Progenitor cell of endocrine pancreas (in vitro differentiated cells): ENCODE measurements at regions not wholly inside any gene's neighbourhood (a gene's known extent, or its start where the extent isn't known, plus 50 kb on each side); places are given as distances from the start of the nearest gene placed in this dataset.

Source experiments
- DNase-seq: peaks from one replicate; pipeline ENCODE4 v3.0.0; 2021; ENCODE audit warnings: low spot score; ENCODE audit not compliant: unreplicated experiment
- H3K27ac Mint-ChIP-seq: 2 replicates; pipeline ENCODE4 v1.8.0; 2021; ENCODE audit warnings: mild to moderate bottlenecking, moderate library complexity, mixed read lengths
- H3K27me3 Mint-ChIP-seq: 2 replicates; pipeline ENCODE4 v1.8.0; 2021; ENCODE audit warnings: mixed read lengths
- H3K36me3 Mint-ChIP-seq: 2 replicates; pipeline ENCODE4 v1.8.0; 2022; ENCODE audit warnings: mixed read lengths; ENCODE audit not compliant: insufficient read depth
- H3K4me1 Mint-ChIP-seq: 2 replicates; pipeline ENCODE4 v1.8.0; 2021; ENCODE audit warnings: low read depth, mixed read lengths
- H3K4me3 Mint-ChIP-seq: 2 replicates; pipeline ENCODE4 v1.8.0; 2021; ENCODE audit warnings: low read depth, mild to moderate bottlenecking, moderate library complexity, mixed read lengths
- H3K9me3 Mint-ChIP-seq: 2 replicates; pipeline ENCODE4 v1.8.0; 2021; ENCODE audit warnings: low read depth, mixed read lengths
- TF ChIP-seq, protein P1 (sequence below): fragments of 200-600 bp; sonication (generic); IDR thresholded peaks from one replicate; pipeline ENCODE4 v1.5.0; 2021; ENCODE audit warnings: antibody characterized with exemption, mild to moderate bottlenecking; ENCODE audit not compliant: unreplicated experiment

DNA sequence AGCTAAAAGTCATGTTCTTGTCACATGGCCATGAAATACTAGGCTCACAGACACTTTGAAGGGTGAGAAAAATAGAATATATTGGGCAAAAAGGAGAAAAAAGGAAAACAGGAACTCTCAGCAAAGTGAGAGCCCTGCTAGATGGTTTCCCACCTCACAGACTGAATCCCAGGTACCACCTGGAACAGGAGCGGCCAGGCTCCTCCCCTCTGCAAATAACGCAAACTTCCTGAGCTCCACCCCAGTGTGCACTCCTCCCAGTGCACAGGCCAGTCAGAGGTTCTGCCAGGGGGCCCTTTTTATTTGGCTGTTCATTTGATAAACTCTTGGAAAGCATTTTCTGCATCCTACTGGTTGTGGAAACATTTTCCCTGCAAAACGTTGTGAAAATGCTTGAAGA, 780.4 kb downstream of the TBL1XR1 start:
- Mint-ChIP-seq H3K9me3 (peaks cover under 1% of the 10 kb centered on the region), H3K27me3 (no peaks in the 10 kb centered on the region), H3K4me3 (no peak overlapping the region), H3K36me3 (peaks cover 2% of the 10 kb centered on the region), H3K4me1 (peaks cover 15% of the 10 kb centered on the region), H3K27ac (no peak overlapping the region)
- DNase-seq, result no peak
- TF ChIP-seq, protein P1, sequence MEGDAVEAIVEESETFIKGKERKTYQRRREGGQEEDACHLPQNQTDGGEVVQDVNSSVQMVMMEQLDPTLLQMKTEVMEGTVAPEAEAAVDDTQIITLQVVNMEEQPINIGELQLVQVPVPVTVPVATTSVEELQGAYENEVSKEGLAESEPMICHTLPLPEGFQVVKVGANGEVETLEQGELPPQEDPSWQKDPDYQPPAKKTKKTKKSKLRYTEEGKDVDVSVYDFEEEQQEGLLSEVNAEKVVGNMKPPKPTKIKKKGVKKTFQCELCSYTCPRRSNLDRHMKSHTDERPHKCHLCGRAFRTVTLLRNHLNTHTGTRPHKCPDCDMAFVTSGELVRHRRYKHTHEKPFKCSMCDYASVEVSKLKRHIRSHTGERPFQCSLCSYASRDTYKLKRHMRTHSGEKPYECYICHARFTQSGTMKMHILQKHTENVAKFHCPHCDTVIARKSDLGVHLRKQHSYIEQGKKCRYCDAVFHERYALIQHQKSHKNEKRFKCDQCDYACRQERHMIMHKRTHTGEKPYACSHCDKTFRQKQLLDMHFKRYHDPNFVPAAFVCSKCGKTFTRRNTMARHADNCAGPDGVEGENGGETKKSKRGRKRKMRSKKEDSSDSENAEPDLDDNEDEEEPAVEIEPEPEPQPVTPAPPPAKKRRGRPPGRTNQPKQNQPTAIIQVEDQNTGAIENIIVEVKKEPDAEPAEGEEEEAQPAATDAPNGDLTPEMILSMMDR, result no peak

DNA sequence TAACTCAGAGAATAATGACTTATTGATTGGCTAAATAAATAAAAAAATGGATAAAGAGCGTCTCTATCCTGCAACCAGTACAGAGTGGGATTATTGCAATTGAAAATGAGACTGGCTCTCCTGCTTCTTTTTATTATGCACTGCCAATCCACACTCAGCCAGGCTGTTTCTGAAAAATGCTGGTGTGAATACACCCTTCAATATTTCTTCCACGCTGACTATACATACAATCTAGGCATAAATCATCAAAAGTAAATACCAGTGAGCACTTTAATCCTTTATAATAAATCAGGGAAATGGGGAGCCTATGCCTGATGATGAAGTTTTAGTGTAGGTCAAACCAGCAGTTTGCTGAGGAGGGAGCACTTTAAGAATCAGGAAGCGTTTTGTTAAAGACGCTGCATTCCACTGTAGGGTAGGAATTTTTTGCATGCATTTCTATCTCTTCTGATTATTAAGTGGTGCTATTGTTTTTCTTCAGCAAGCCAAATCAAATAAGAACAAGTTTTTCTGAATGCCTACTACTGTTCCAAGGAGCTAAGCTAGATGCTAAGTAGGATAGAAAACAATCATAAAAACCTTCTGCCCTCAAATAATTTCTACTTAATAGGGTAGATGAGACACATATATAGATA, 781.5 kb downstream of the TBL1XR1 start:
- H3K27ac Mint-ChIP-seq, result no peak overlapping the region
- DNase-seq, result no peak
- TF ChIP-seq, protein P1, result no peak
- H3K9me3 Mint-ChIP-seq, result peaks cover 4% of the 10 kb centered on the region
- no peaks in the 10 kb centered on the region for H3K27me3 Mint-ChIP-seq
- peaks cover 15% of the 10 kb centered on the region for H3K4me1 Mint-ChIP-seq
- peaks cover 2% of the 10 kb centered on the region for H3K36me3 Mint-ChIP-seq
- no peak overlapping the region for H3K4me3 Mint-ChIP-seq

- peaks cover 15% of the 10 kb centered on the region for H3K4me1 Mint-ChIP-seq
- no peak overlapping the region for H3K4me3 Mint-ChIP-seq
- no peaks in the 10 kb centered on the region for H3K36me3 Mint-ChIP-seq
- no peak for DNase-seq
- TF ChIP-seq, protein P1, result no peak
- peaks cover 4% of the 10 kb centered on the region for H3K9me3 Mint-ChIP-seq
- H3K27ac Mint-ChIP-seq, result no peak overlapping the region
- H3K27me3 Mint-ChIP-seq, result no peaks in the 10 kb centered on the region
Observed at GRCh38 chr3:176412771-176413170, 784.5 kb downstream of the TBL1XR1 start.

DNA sequence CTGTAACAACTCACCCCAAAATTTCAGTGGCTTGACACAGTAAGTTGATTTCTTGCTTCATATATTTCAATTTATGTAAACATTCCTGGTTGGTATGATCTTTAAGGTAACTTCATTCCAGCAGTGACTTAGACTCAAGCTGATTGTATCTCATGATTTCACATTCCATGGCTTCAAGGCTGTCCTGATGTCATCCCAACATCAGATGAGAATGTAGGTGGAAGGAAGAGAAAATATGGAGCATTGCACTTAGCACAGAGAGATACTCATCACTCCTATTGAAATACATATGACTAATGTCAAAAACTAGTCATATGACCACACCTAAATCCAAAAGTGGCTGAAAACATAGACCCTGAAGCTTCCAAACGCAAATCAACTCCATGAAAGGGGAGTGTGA, 793.8 kb downstream of the TBL1XR1 start:
- H3K27ac Mint-ChIP-seq, result no peak overlapping the region
- no peaks in the 10 kb centered on the region for H3K27me3 Mint-ChIP-seq
- H3K36me3 Mint-ChIP-seq, result peaks cover 4% of the 10 kb centered on the region
- DNase-seq, result no peak
- H3K9me3 Mint-ChIP-seq, result peaks cover 6% of the 10 kb centered on the region
- H3K4me3 Mint-ChIP-seq, result no peak overlapping the region
- TF ChIP-seq, protein P1, result no peak
- H3K4me1 Mint-ChIP-seq, result peaks cover 13% of the 10 kb centered on the region

- Mint-ChIP-seq H3K9me3 (peaks cover 16% of the 10 kb centered on the region), H3K36me3 (peaks cover 9% of the 10 kb centered on the region), H3K27me3 (no peaks in the 10 kb centered on the region), H3K27ac (no peak overlapping the region), H3K4me3 (no peak overlapping the region), H3K4me1 (peaks cover 13% of the 10 kb centered on the region)
- DNase-seq, result no peak
- TF ChIP-seq, protein P1, result no peak
Observed at GRCh38 chr3:176401211-176401610, 796.1 kb downstream of the TBL1XR1 start.
